AG04450 (cell line): ENCODE measurements at regions not wholly inside any gene's neighbourhood (a gene's known extent, or its start where the extent isn't known, plus 50 kb on each side); places are given as distances from the start of the nearest gene placed in this dataset. TPM values are rescaled to one million over a fixed set of nuclear protein-coding genes. Genes with fewer than 3 reads are reported as not detected.

Source experiments
- CTCF ChIA-PET: fragments of 300-600, 350-600 bp; formaldehyde crosslinking; extraction: SDS; loops from one replicate; lab custom pipeline; 2022; ENCODE audit warnings: antibody characterized with exemption, inconsistent platforms; lab: Charles Lee
- POLR2A ChIA-PET: fragments of 350-600 bp; formaldehyde crosslinking; extraction: SDS; loops from one replicate; lab custom pipeline; 2021; ENCODE audit warnings: antibody characterized with exemption, inconsistent platforms; lab: Yijun Ruan, JAX
- DNase-seq: peaks from one replicate; pipeline ENCODE4 v3.0.0-alpha.2; 2011; ENCODE audit warnings: low read depth, low spot score
- H3K27ac ChIP-seq: one replicate; pipeline ENCODE4 v1.5.1; 2012; ENCODE audit warnings: low read depth, low read length, control low read depth
- H3K27me3 ChIP-seq: one replicate; pipeline ENCODE4 v1.6.0; 2012; ENCODE audit warnings: low read length; ENCODE audit not compliant: control insufficient read depth, insufficient read depth
- H3K4me3 ChIP-seq: 2 replicates; pipeline ENCODE4 v1.5.1; 2011; ENCODE audit warnings: mild to moderate bottlenecking, low read depth, low read length, control low read depth
- H3K9me3 ChIP-seq: 2 replicates; pipeline ENCODE4 v1.5.1; 2012; ENCODE audit warnings: low read length; ENCODE audit not compliant: control insufficient read depth, insufficient read depth
- small RNA-seq: library from RNA; depleted of rRNA; stranded (forward); fragments of <200 nt; gene quantifications from one replicate; pipeline ENCODE3, GENCODE V24; 2012; ENCODE audit warnings: low read depth; ENCODE audit not compliant: insufficient read length
- TF ChIP-seq, protein P1 (sequence below): IDR thresholded peaks from 2 replicates; pipeline ENCODE4 v1.5.1; 2011; ENCODE audit warnings: low read depth, low read length, control low read depth, inconsistent platforms

DNA sequence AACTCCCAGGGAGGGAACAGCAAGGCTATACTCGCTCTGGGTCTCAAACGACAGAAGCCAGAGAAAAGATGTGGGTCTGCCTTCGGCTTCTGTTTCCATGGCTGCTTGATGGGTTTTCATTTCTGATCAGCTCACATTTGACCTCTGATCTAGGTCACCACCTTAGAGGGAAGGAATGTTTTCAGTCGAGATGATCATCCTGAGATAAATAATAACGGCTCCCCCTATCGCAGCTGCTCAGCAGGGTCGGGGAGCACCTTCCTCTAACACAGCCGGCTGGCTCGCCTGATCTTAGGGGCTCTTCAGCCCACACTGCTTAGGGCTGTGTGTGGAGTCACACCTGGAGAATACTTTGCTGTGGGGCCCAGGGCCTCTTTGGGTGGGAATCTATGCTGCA is 53.1 kb upstream of the ZNF648 start:
- Histone ChIP-seq H3K9me3 (no peaks in the 10 kb centered on the region), H3K4me3 (no peak overlapping the region), H3K27ac (no peak overlapping the region), H3K27me3 (no peaks in the 10 kb centered on the region)
- TF ChIP-seq, protein P1, sequence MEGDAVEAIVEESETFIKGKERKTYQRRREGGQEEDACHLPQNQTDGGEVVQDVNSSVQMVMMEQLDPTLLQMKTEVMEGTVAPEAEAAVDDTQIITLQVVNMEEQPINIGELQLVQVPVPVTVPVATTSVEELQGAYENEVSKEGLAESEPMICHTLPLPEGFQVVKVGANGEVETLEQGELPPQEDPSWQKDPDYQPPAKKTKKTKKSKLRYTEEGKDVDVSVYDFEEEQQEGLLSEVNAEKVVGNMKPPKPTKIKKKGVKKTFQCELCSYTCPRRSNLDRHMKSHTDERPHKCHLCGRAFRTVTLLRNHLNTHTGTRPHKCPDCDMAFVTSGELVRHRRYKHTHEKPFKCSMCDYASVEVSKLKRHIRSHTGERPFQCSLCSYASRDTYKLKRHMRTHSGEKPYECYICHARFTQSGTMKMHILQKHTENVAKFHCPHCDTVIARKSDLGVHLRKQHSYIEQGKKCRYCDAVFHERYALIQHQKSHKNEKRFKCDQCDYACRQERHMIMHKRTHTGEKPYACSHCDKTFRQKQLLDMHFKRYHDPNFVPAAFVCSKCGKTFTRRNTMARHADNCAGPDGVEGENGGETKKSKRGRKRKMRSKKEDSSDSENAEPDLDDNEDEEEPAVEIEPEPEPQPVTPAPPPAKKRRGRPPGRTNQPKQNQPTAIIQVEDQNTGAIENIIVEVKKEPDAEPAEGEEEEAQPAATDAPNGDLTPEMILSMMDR, result no peak
- no peak for DNase-seq
- ChIA-PET CTCF (no interaction called here), POLR2A (no interaction called here)

DNA sequence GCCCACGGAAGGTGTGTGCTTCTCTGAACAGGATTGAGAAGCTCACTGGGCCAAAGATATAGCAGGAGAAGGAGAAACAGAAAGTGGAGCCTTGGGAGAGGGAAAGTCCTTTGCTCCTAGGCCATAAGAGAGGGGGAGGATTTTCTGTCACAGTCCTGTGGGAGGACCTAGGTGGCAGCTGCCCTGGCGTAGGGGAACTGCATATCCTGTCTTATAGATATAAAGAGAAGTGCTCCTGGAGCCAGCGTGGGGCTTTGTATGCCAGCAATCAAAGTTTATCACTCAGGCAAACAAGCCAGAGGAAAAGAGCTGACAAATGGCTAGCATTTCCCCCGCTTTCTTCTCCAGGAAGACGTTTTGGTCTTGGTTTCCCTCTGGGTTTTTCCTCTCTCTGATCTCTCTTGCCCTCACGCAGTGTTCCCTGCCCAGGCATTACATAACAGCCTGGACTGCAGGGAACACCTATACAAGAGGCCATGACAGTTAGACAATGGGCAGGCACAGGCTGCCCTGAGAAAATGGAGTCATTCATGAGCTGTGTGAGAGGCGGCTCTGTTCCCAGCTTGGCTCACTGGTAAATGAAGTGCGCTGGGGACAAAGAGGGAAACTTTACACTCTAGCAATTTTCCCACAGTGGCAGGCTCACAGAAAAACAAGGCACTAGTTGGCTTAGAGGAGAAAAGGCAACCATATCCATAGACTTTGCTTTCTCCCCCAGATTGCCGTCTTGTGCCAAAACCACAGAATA is 52.5 kb upstream of the ZNF648 start:
- no peak for DNase-seq
- CTCF ChIA-PET, result no interaction called here

DNA sequence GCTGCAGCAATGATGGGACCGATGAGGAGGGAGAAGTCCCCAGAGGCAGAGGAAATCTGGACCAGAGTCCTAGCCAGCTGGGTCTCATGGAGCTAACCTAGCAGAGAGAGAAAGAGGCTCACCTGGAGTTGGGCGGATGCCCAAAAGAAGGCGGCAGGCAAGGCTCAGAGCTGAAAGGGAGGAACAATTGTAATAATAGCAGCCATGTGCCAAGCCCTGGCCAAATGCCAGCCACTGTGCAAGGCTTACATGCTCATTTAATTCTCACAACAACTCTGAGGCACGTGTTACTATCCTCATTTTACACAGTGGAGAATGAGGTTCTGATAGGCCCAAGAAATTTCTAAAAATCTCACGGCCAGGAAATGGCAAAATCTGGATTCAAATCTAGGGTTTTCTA is 50.0 kb upstream of the ZNF648 start:
- H3K27ac ChIP-seq, result no peak overlapping the region
- DNase-seq, result no peak
- H3K27me3 ChIP-seq, result no peaks in the 10 kb centered on the region
- TF ChIP-seq, protein P1, result no peak
- ChIA-PET CTCF (no interaction called here), POLR2A (no interaction called here)
- H3K9me3 ChIP-seq, result no peaks in the 10 kb centered on the region
- no peak overlapping the region for H3K4me3 ChIP-seq

More for the DNA sequence above, 52.5 kb upstream of the ZNF648 start:
- TF ChIP-seq, protein P1, result no peak
- POLR2A ChIA-PET, result no interaction called here
- H3K27me3 ChIP-seq, result no peaks in the 10 kb centered on the region
- no peak overlapping the region for H3K27ac ChIP-seq
- H3K9me3 ChIP-seq, result no peaks in the 10 kb centered on the region
- H3K4me3 ChIP-seq, result no peak overlapping the region

Small RNA genes lying in the stretch of these regions (small RNA-seq; reads per million reads assigned to genes)
- gene RNU6-152P, result not detected
